K562 (cell line): ENCODE measurements at regions not wholly inside any gene's neighbourhood (a gene's known extent, or its start where the extent isn't known, plus 50 kb on each side); places are given as distances from the start of the nearest gene placed in this dataset.
"Not testable (repeated sequence)": the region's sequence is repeated elsewhere in the genome, so short reads cannot be mapped to it uniquely, and the experiment has no call there.

Source experiments
- ATAC-seq: fragments of 200-7000 bp; cut with Tn5 transposase; 3 replicates; pipeline ENCODE4 v1.9.1; 2020; ENCODE audit warnings: moderate library complexity
- BruUV-seq: library from RNA; stranded (reverse); fragments of 400-500 nt; replicated peaks from 2 replicates; lab custom pipeline; 2021; lab: Mats Ljungman, UMichigan
- CTCF ChIA-PET: fragments of 300-600 bp; formaldehyde crosslinking; extraction: SDS; loops from one replicate; lab custom pipeline; 2021; ENCODE audit warnings: low intra/inter-chr PET ratio; lab: Yijun Ruan, JAX
- POLR2A ChIA-PET: fragments of 300-600, 350-650 bp; sonication (Branson Sonifier 250); formaldehyde crosslinking; extraction: SDS; loops from one replicate; lab custom pipeline; 2021; ENCODE audit warnings: antibody characterized with exemption, inconsistent platforms; lab: Yijun Ruan, JAX
- DNase-seq, 4 experiments: peaks; one replicate each; pipeline versions ENCODE4 v3.0.0 to v3.0.0-alpha.2; 2011 to 2018; ENCODE audit warnings: low spot score in 3 of 4, mixed read lengths in 3 of 4; ENCODE audit errors: extremely low read depth in 1 of 4
- FAIRE-seq: peaks from 2 replicates; lab custom pipeline; 2011; peaks lifted over from hg19 to GRCh38; lab: Jason Lieb, UNC
- H2AFZ ChIP-seq: 2 replicates; pipeline ENCODE4 v1.6.0; 2011; ENCODE audit warnings: low read depth, low read length, control low read depth, inconsistent platforms
- H3K27ac ChIP-seq: fragments of 200-600 bp; 3 replicates; pipeline ENCODE4 v1.8.0; 2011; ENCODE audit warnings: low read depth, mild to moderate bottlenecking, control low read depth, inconsistent platforms, low read length, moderate library complexity, mixed read lengths; ENCODE audit errors: extremely low read depth
- H3K27me3 ChIP-seq, 2 experiments: fragments of 300-600 bp in 1 of 2; 2 replicates in 1 of 2; 3 replicates in 1 of 2; pipeline versions ENCODE4 v1.6.0 to v1.8.0; 2011; ENCODE audit warnings: inconsistent platforms in 2 of 2, low read length in 2 of 2, mild to moderate bottlenecking in 1 of 2, mixed read lengths in 1 of 2, moderate library complexity in 1 of 2; ENCODE audit not compliant: control insufficient read depth in 2 of 2, insufficient read depth in 2 of 2
- H3K36me3 ChIP-seq: fragments of 300-600 bp; 3 replicates; pipeline ENCODE4 v1.8.0; 2011; ENCODE audit warnings: mild to moderate bottlenecking, low read length, inconsistent platforms; ENCODE audit not compliant: control insufficient read depth, insufficient read depth
- H3K4me1 ChIP-seq, 2 experiments: fragments of 200-600 bp in 1 of 2; replicated peaks in 1 of 2; 2 replicates in 1 of 2; 3 replicates in 1 of 2; pipeline versions ENCODE4 v1.5.1 to v1.8.0; 2011; ENCODE audit warnings: inconsistent platforms in 2 of 2, low read length in 2 of 2, mild to moderate bottlenecking in 1 of 2, mixed read lengths in 1 of 2, moderate library complexity in 1 of 2; ENCODE audit not compliant: control insufficient read depth in 2 of 2, insufficient read depth in 2 of 2
- H3K4me2 ChIP-seq: 2 replicates; pipeline ENCODE4 v1.6.1; 2011; ENCODE audit warnings: low read length, control low read depth, inconsistent platforms, mixed read lengths; ENCODE audit not compliant: insufficient read depth
- H3K4me3 ChIP-seq: fragments of 200-600 bp; sonication (generic), shearing (Covaris generic); 2 replicates; pipeline ENCODE4 v1.5.1; 2016; ENCODE audit warnings: control low read depth, inconsistent platforms
- H3K79me2 ChIP-seq: fragments of 200-600 bp; 3 replicates; pipeline ENCODE4 v1.8.0; 2011; ENCODE audit warnings: low read length, inconsistent platforms; ENCODE audit not compliant: control insufficient read depth, insufficient read depth
- H3K9ac ChIP-seq, 2 experiments: 2 replicates each; pipeline versions ENCODE4 v1.6.0 to v1.6.1; 2011; ENCODE audit warnings: low read depth in 2 of 2, low read length in 2 of 2, control low read depth in 1 of 2, inconsistent platforms in 1 of 2, mild to moderate bottlenecking in 1 of 2, mixed read lengths in 1 of 2; ENCODE audit not compliant: insufficient read depth in 1 of 2
- H3K9me1 ChIP-seq: one replicate; pipeline ENCODE4 v1.6.0; 2011; ENCODE audit warnings: inconsistent platforms, mild to moderate bottlenecking, low read length, moderate library complexity; ENCODE audit not compliant: control insufficient read depth, insufficient read depth
- H3K9me3 ChIP-seq: replicated peaks from 2 replicates; pipeline ENCODE4 v1.5.1; 2011; ENCODE audit warnings: low read depth, low read length, inconsistent platforms; ENCODE audit not compliant: control insufficient read depth, insufficient read depth
- H4K20me1 ChIP-seq: replicated peaks from 2 replicates; pipeline ENCODE4 v1.6.1; 2011; ENCODE audit warnings: low read length, inconsistent platforms, mixed read lengths; ENCODE audit not compliant: control insufficient read depth, insufficient read depth
- TSC22D4 ChIP-seq: fragments of 450-650 bp; IDR thresholded peaks from 2 replicates; pipeline ENCODE4 v1.6.1; 2016; ENCODE audit warnings: missing genetic modification characterization, missing biosample characterization, control low read depth
- WGBS: fragments of 100-300 bp; shearing (Covaris generic); methylation state at CpG from one replicate; pipeline ENCODE4 v1.1.6; 2016; ENCODE audit warnings: low coverage, mixed read lengths; ENCODE audit not compliant: insufficient coverage; ENCODE audit errors: missing lambda C conversion rate; 5-methylcytosine and 5-hydroxymethylcytosine counted together
- in situ Hi-C: fragments of 300-500 bp; cut with MboI; formaldehyde crosslinking; loops from 4 replicates; pipeline ENCODE4 v1.15.0; 2018; ENCODE audit warnings: inconsistent platforms, mixed read lengths
- intact Hi-C: fragments of 100-400 bp; cut with micrococcal nuclease; formaldehyde crosslinking; loops from 2 replicates; pipeline ENCODE4 v1.14.2; 2022

- no peak overlapping the region for H3K27ac ChIP-seq
- H3K36me3 ChIP-seq: no peaks in the 10 kb centered on the region
- no peak overlapping the region for H3K4me2 ChIP-seq
- TF ChIP-seq TSC22D4 (tag): no peak
- no peaks in the 10 kb centered on the region for H3K9me1 ChIP-seq
- DNase-seq (no peak), ATAC-seq (no peak), FAIRE-seq (no peak)
- H3K4me1 ChIP-seq: no peaks in the 10 kb centered on the region
- intact Hi-C loops (no loop called here), in situ Hi-C loops (no loop called here)
- no peak overlapping the region for H2AFZ ChIP-seq
- no TSS peak for BruUV-seq
- ChIA-PET POLR2A (interaction anchor here (0.7 kb wide), 1 partner anchor 813 kb away, joined by 4 read pairs; no protein-coding TSS in a partner anchor), CTCF (no interaction called here)
- WGBS: 0% methylated on average over 3 of the region's 3 CpGs
- H3K9ac ChIP-seq: no peak overlapping the region
- no peaks in the 10 kb centered on the region for H3K79me2 ChIP-seq
- H3K27me3 ChIP-seq: no peaks in the 10 kb centered on the region
- no peaks in the 10 kb centered on the region for H4K20me1 ChIP-seq
- H3K9me3 ChIP-seq: no peaks in the 10 kb centered on the region
- H3K4me3 ChIP-seq: no peak overlapping the region
Measured at GRCh38 chr4:67320645-67321044, 224.7 kb downstream of the CENPC start.

DNA sequence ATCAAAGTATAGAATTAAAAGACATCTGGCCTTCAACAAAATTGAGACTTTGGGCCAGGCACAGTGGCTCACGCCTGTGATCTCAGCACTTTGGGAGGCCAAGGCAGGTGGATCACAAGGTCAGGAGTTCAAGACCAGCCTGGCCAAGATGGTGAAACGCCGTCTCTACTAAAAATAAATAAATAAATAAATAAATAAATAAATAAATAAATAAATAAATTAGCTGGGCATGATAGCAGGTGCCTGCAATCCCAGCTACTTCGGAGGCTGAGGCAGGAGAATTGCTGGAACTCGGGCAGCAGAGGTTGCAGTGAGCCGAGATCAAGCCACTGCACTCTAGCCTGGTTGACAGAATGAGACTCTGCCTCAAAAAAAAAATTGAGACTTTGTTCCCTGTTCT, 225.7 kb downstream of the CENPC start:
- in situ Hi-C loops, intact Hi-C loops, H3K9me3 ChIP-seq, DNase-seq, H3K9ac ChIP-seq, H4K20me1 ChIP-seq, H3K4me3 ChIP-seq, H3K4me2 ChIP-seq, H3K9me1 ChIP-seq, H3K79me2 ChIP-seq, H3K4me1 ChIP-seq, POLR2A ChIA-PET, H3K27ac ChIP-seq, H2AFZ ChIP-seq, FAIRE-seq, H3K36me3 ChIP-seq, BruUV-seq, H3K27me3 ChIP-seq, CTCF ChIA-PET, ATAC-seq: not testable (repeated sequence)
- 2% methylated on average over 6 of the region's 6 CpGs for WGBS
